Limb (tissue), 2 donors: ENCODE measurements at regions not wholly inside any gene's neighbourhood (a gene's known extent, or its start where the extent isn't known, plus 50 kb on each side); places are given as distances from the start of the nearest gene placed in this dataset.

Experiments used
- DNase-seq, 2 donors: peaks; one replicate each; pipeline ENCODE4 v3.0.0-alpha.2; 2016; ENCODE audit errors: extremely low spot score in 2 of 2

- no peak for DNase-seq
Observed at GRCh38 chr3:151935446-151935845, 62.0 kb downstream of the SUCNR1 start.

GRCh38 chr3:151940481-151940880 is 67.0 kb downstream of the SUCNR1 start:
- DNase-seq, result peak in 1 of 2 donors; percentile 50

GRCh38 chr3:151943539-151943938 is 70.1 kb downstream of the SUCNR1 start:
- DNase-seq, result no peak

GRCh38 chr3:151944356-151944755 is 70.9 kb downstream of the SUCNR1 start:
- DNase-seq, result no peak

- no peak for DNase-seq
Observed at GRCh38 chr3:151946606-151947005, 73.2 kb downstream of the SUCNR1 start.

DNA sequence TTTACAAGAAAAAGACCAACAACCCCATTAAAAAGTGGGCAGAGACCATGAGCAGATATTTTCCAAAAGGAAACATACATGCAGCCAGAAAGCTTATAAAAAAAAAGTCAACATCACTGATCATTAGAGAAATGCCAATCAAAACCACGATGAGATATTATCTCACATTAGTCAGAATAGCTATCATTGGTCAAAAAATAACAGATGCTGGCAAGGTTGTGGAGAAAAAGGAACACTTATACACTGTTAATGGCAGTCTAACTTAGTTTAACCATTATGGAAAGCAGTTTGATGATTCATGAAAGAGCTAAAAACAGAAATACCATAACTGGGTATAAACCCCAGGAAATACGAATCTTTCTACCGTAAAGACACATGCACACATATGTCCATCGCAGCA is 76.3 kb downstream of the SUCNR1 start:
- no peak for DNase-seq

- DNase-seq, result no peak
Observed at GRCh38 chr3:151955356-151955755, 81.9 kb downstream of the SUCNR1 start.

DNA sequence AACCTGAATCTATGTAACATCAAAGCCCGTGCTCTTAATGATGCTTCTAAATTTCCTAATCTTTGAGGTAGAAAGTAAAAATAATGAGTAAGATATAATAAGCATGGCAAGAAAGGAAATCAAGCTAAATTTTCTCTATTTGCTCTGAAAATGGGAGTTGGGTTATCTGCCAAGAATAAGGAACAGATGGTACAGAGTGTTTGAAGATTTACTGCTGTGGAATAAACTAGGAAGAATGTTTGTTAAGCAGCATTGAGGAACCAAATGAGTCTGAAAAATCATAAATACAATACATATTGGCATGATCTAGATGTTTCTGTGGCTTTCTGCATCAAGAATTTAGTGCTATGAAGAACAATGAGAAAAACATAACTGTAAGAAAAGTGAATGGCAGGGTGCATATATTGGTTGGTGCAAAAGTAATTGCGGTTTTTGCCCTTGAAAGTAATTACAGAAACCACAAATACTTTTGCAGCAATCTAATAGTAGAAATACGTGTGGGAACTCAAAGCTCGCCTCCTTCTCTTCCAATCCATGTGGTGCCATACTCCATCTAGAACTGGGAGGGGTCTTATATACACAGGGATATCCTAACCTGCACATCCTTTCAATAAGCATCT is 87.6 kb downstream of the SUCNR1 start:
- peak in 1 of 2 donors; percentile 36 for DNase-seq

DNA sequence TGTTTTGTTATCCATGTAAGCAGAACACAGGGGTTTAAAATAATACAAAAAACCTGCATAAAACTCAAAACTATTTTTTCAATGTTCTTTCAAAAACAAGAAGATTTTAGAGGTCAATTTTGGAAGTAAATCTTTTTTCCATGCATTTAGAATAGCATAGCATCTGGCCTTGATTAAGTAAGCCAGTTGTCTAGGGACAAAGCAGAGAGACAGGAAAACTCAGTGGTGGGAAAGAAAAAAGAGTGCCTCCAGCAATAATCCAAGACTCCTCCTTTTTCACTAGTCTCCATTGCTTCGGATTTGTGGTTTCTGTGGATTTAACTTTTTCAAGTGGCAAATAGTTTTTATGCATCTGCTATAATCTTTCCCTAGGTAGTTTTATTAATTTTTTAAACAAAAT is 88.9 kb downstream of the SUCNR1 start:
- DNase-seq, result peak in 1 of 2 donors; percentile 51

DNA sequence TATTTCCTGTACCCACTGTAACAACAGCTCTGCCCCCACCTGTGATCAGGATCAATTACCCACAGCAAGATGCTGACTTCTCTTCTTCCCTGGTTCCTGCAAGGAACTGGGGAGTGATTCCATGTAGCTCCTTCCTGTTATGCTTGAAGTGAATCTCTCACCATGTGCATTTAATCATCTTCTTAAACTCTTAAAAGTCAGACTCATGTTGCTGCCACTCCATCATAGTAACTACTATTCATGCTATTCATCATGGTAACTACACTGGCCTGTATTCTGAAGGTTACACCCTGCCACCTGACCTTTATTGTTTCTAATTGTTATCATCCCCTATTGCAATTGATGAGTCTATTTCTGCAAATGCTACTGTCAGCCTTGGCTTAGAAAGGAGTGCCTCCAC is 89.5 kb downstream of the SUCNR1 start:
- no peak for DNase-seq

DNA sequence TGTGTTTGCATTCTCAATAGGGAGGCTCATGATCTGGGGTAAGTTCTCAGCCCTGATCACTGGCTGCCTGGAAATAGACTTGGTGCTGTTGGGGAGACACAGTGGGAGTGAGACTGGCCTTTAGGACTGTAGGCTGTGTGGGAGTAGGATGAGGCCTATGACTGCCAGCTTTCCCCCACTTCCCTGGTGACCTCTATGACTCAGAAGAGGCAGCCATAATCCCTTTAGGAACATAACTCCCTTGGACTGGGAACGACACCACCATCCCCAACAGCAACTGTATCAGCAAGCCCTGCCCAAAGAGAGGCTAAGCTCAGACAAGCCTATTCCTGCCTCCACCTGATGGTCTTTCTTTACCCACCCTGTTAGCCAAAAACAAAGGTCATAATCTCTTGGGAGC is 91.3 kb downstream of the SUCNR1 start:
- no peak for DNase-seq

GRCh38 chr3:151969026-151969642 is 95.7 kb downstream of the SUCNR1 start:
- no peak for DNase-seq

GRCh38 chr3:151971814-151972579 is 98.6 kb downstream of the SUCNR1 start:
- no peak for DNase-seq

GRCh38 chr3:151974067-151974466 is 100.6 kb downstream of the SUCNR1 start:
- DNase-seq, result no peak

DNA sequence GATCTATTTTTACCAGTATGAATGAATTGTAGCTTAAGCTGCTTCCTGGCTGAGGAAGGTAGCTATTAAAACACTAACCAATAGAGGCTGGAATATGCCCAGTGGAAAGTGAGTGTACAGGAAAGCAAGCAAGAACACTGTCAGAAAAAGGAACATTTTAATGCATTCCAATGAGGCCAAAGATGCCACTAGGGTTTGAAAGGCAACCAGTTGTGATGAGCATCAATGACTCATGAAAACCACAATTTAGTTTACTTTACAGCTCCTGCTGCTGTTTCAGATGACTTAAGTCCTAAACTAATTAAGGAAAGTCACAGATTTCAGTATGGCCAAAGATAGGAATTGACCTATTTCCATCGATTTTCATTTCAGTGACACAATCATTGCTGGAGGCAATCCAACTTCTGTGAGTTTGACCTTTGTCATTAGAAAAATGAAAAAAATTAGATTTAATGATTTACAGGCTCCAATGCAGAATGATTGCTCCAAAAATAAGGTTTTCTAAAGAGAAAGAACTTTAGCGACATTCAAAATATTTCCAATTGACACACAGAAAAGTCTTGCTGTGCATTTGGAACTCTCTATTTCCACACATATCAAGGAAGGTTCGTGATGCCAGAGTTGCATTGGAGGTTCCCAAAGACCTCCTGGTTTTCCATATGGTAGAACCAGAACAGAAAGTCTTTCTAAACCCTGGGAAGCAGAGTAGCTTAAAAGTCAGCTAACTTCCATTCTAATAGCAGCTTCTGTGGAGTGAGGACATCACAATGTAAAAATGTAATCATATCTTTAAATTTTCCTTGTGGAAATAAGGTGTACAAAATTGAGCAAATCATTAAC is 103.0 kb downstream of the SUCNR1 start:
- DNase-seq, result no peak

GRCh38 chr3:151979906-151980305 is 106.5 kb downstream of the SUCNR1 start:
- DNase-seq, result peak in 1 of 2 donors; percentile 52

GRCh38 chr3:151983538-151983937 is 110.1 kb downstream of the SUCNR1 start:
- DNase-seq, result no peak

DNA sequence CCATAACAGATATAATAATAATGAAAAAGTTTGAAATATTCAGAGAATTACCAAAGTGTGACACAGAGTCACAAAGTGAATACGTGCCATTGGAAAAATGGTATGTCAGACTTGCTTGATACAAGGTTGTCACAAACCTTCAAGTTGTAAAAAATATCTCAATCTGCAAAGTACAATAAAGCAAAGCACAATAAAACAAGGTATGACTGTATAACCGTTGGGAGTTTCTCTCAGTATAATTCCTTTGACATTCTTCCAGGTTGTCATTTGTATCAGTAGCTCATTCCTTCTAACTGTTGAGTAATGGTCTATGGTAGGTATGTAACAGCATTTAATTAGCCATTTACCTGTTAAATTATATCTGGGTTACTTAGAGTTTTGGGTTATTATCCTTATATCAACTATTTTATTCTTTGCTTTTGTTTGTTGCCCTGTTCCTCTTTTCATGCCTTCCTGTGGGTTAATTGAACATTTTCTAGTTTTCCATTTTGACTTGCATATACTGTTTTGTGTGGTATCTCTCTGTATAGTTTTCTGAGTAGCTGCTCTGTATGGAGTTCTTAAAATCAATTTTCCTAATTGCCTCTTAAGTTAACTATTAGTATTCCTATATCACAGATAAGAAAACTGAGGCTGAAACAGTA is 112.5 kb downstream of the SUCNR1 start:
- no peak for DNase-seq

GRCh38 chr3:151987893-151988292 is 114.5 kb downstream of the SUCNR1 start:
- DNase-seq, result no peak

GRCh38 chr3:151989621-151990020 is 116.2 kb downstream of the SUCNR1 start:
- no peak for DNase-seq

DNA sequence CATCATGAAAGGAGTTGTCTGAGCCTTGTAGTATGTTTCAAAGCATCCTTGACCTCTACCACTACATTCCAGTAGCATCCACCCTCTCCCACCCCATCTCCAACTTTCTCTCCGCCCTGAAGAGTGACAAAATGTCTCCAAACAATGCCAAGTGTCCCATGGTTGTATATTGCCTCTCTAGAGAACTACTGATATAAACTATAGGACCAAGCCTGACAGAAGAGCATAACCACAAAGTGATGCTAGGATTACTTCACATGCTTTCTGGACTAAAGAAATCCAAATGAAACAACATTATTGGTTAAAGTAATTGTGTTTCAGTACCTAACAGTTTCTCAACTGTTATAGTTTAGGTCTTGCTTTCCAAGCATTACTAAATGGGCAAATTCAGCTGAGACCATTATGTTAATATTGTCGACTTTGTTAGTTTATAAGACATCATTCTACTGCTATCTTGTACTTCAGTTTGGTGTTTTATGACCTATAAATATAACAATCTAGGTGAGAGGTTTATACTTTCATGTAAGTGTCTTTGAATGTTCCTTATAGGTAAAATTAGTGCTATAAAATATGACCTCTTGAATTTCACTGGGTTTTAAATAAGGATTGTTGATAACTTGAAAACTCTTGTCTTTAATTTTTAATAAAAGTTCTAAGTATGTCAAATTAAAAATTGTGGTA is 117.4 kb downstream of the SUCNR1 start:
- DNase-seq, result no peak
